Osteocyte (in vitro differentiated cells): ENCODE measurements at regions not wholly inside any gene's neighbourhood (a gene's known extent, or its start where the extent isn't known, plus 50 kb on each side); places are given as distances from the start of the nearest gene placed in this dataset.

Experiments
- DNase-seq: peaks from one replicate; pipeline ENCODE4 v3.0.0; 2021; ENCODE audit warnings: mixed read lengths; ENCODE audit not compliant: unreplicated experiment; ENCODE audit errors: extremely low spot score
- H3K27ac Mint-ChIP-seq: one replicate; pipeline ENCODE4 v1.8.0; 2021; ENCODE audit warnings: mild to moderate bottlenecking, mixed read lengths; ENCODE audit not compliant: unreplicated experiment
- H3K27me3 Mint-ChIP-seq: one replicate; pipeline ENCODE4 v1.8.0; 2021; ENCODE audit warnings: mixed read lengths; ENCODE audit not compliant: unreplicated experiment
- H3K36me3 Mint-ChIP-seq: one replicate; pipeline ENCODE4 v1.8.0; 2021; ENCODE audit warnings: mixed read lengths; ENCODE audit not compliant: unreplicated experiment
- H3K4me1 Mint-ChIP-seq: one replicate; pipeline ENCODE4 v1.8.0; 2021; ENCODE audit warnings: mixed read lengths; ENCODE audit not compliant: unreplicated experiment
- H3K4me3 Mint-ChIP-seq: one replicate; pipeline ENCODE4 v1.8.0; 2021; ENCODE audit warnings: mild to moderate bottlenecking, moderate library complexity, mixed read lengths; ENCODE audit not compliant: unreplicated experiment
- H3K9me3 Mint-ChIP-seq: one replicate; pipeline ENCODE4 v1.8.0; 2021; ENCODE audit warnings: mixed read lengths; ENCODE audit not compliant: unreplicated experiment
- TF ChIP-seq, protein P1 (sequence below): fragments of 200-600 bp; sonication (generic); IDR thresholded peaks from 2 replicates; pipeline ENCODE4 v1.5.0; 2021; ENCODE audit warnings: antibody characterized with exemption, mild to moderate bottlenecking, moderate library complexity

DNA sequence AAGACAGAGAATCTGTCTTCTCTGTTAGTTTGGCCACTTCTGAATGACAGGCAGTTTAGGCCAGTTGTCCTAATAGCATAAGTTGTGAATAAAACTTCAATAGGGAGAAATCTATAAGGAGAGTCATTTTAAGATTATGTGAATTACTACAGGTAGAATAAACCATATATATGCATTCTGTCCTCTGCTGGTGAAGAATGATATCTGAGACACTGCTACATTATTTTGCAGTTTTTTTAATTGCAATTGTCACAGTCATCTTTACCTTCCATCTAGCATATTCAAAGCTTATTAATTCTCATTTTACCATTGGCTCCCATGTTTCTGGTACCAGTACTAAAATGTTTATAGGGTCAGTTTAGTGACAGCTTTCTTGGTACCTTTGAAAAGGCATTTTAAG is 519.6 kb upstream of the DEPDC1 start:
- peaks cover 4% of the 10 kb centered on the region for H3K27me3 Mint-ChIP-seq
- TF ChIP-seq, protein P1, sequence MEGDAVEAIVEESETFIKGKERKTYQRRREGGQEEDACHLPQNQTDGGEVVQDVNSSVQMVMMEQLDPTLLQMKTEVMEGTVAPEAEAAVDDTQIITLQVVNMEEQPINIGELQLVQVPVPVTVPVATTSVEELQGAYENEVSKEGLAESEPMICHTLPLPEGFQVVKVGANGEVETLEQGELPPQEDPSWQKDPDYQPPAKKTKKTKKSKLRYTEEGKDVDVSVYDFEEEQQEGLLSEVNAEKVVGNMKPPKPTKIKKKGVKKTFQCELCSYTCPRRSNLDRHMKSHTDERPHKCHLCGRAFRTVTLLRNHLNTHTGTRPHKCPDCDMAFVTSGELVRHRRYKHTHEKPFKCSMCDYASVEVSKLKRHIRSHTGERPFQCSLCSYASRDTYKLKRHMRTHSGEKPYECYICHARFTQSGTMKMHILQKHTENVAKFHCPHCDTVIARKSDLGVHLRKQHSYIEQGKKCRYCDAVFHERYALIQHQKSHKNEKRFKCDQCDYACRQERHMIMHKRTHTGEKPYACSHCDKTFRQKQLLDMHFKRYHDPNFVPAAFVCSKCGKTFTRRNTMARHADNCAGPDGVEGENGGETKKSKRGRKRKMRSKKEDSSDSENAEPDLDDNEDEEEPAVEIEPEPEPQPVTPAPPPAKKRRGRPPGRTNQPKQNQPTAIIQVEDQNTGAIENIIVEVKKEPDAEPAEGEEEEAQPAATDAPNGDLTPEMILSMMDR: no peak
- H3K4me1 Mint-ChIP-seq: no peaks in the 10 kb centered on the region
- H3K9me3 Mint-ChIP-seq: no peaks in the 10 kb centered on the region
- H3K4me3 Mint-ChIP-seq: no peak overlapping the region
- no peak overlapping the region for H3K27ac Mint-ChIP-seq
- DNase-seq: no peak
- no peaks in the 10 kb centered on the region for H3K36me3 Mint-ChIP-seq

DNA sequence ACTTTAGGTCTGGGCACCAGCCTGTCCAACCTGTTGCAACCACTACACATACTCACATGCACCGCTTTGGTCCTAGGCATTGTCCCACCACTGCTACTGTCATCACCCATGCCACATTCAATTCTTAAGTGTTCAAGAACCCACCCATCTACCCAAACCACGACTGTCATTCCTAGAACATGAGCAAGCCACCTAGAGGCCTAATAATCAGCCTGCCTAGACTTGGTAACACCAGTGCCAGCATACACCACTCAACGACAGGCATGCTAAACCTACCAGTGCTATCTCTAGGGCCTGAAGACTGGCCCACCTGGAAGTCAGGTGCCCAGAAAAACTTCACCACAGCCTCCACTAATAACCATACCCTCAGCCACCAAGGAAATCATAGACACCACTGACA is 532.8 kb upstream of the DEPDC1 start:
- no peak for DNase-seq
- H3K9me3 Mint-ChIP-seq: peaks cover 33% of the 10 kb centered on the region
- no peak overlapping the region for H3K4me3 Mint-ChIP-seq
- TF ChIP-seq, protein P1: no peak
- no peak overlapping the region for H3K27ac Mint-ChIP-seq
- H3K4me1 Mint-ChIP-seq: no peaks in the 10 kb centered on the region
- H3K27me3 Mint-ChIP-seq: no peaks in the 10 kb centered on the region
- no peaks in the 10 kb centered on the region for H3K36me3 Mint-ChIP-seq

DNA sequence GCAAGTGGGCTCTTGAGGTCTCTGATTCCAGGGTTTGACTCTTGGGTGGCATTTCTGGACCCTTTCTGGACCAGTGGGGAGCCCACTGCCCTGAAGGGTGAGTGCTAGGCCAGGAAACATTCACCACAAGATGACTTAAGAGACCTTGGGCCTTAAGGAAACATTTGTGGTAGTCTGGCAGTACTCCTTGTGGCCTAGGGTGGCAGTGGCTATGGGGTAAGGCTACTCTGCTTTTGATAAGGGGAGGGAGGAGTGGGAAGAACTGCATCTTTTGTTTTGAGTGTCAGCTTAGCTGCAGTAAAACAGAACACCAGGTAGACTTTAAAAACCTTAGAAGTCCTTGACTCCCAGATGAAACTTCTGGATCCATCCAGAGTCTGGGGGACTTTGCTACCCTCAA is 529.3 kb upstream of the LRRC7 start:
- DNase-seq: no peak
- H3K27ac Mint-ChIP-seq: no peak overlapping the region
- TF ChIP-seq, protein P1: no peak

DNA sequence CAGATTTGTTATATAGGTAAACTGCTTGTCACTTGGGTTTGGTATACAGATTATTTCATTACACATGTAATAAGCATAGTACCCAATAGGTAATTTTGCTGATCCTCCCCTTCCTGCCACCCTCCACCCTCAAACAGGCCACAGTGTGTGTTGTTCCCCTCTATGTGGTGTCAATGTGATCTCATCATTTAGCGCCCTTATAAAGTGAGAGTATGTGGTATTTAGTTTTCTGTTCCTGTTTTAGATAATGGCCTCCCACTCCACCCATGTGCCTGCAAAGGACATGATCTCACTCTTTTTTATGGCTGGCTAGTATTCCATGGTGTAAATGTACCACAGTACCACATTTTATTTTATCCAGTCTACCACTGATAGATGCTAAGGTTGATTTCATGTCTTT is 522.1 kb upstream of the LRRC7 start:
- H3K4me3 Mint-ChIP-seq: no peak overlapping the region

More for the DNA sequence above, 529.3 kb upstream of the LRRC7 start:
- Mint-ChIP-seq H3K9me3 (peaks cover 26% of the 10 kb centered on the region), H3K4me1 (no peaks in the 10 kb centered on the region), H3K27me3 (no peaks in the 10 kb centered on the region), H3K36me3 (no peaks in the 10 kb centered on the region), H3K4me3 (no peak overlapping the region)

DNA sequence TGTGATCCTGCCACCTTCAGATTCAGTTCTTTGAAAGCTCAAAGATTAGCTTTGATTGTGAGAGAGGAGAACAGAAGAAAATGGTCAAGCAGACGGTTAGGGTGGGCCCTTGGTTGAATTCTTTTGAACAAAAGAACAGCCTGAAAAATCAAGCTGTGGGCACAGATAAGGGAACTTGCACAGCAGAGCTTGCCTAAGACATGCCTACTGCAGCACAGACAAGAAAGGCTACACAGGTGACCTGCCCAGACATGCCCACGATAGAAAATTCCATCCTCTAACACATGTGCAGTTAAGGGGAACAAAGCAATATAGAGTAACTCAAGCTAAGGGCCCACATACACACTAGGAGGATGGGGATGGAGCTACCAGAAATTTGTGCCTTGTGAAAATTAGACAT is 512.5 kb upstream of the LRRC7 start:
- H3K4me1 Mint-ChIP-seq: no peaks in the 10 kb centered on the region
- no peaks in the 10 kb centered on the region for H3K9me3 Mint-ChIP-seq
- H3K4me3 Mint-ChIP-seq: no peak overlapping the region
- no peaks in the 10 kb centered on the region for H3K27me3 Mint-ChIP-seq
- no peak overlapping the region for H3K27ac Mint-ChIP-seq
- TF ChIP-seq, protein P1: no peak
- DNase-seq: no peak
- H3K36me3 Mint-ChIP-seq: no peaks in the 10 kb centered on the region

More for the DNA sequence above, 522.1 kb upstream of the LRRC7 start:
- H3K4me1 Mint-ChIP-seq: no peaks in the 10 kb centered on the region
- TF ChIP-seq, protein P1: no peak
- DNase-seq: no peak
- no peak overlapping the region for H3K27ac Mint-ChIP-seq
- peaks cover 3% of the 10 kb centered on the region for H3K9me3 Mint-ChIP-seq
- H3K36me3 Mint-ChIP-seq: no peaks in the 10 kb centered on the region
- H3K27me3 Mint-ChIP-seq: no peaks in the 10 kb centered on the region
